OCI-LY7 (cell line): ENCODE measurements at regions not wholly inside any gene's neighbourhood (a gene's known extent, or its start where the extent isn't known, plus 50 kb on each side); places are given as distances from the start of the nearest gene placed in this dataset.

Experiments used
- BruUV-seq: library from RNA; stranded (reverse); fragments of 400-500 nt; replicated peaks from 2 replicates; lab custom pipeline; 2021; lab: Mats Ljungman, UMichigan
- CTCF ChIA-PET: fragments of 300-600 bp; sonication (Branson Sonifier 250); formaldehyde crosslinking; loops from one replicate; lab custom pipeline; 2022; ENCODE audit warnings: antibody characterized with exemption; ENCODE audit not compliant: unreplicated experiment; lab: Charles Lee
- POLR2A ChIA-PET: fragments of 300-600 bp; sonication (Branson Sonifier 250); formaldehyde crosslinking; loops from one replicate; lab custom pipeline; 2022; ENCODE audit warnings: antibody characterized with exemption; lab: Charles Lee
- DNase-seq: peaks from one replicate; pipeline ENCODE4 v3.0.0-alpha.2; 2015; ENCODE audit warnings: low spot score
- H2AFZ ChIP-seq: fragments of 200-600 bp; sonication (generic), shearing (Covaris generic); 2 replicates; pipeline ENCODE4 v1.6.1; 2014; ENCODE audit warnings: mild to moderate bottlenecking, antibody characterized with exemption, low read length, moderate library complexity
- H3K27ac ChIP-seq: fragments of 200-600 bp; sonication (generic); 2 replicates; pipeline ENCODE4 v1.5.1; 2014; ENCODE audit warnings: mixed run types, low read depth, mild to moderate bottlenecking, moderate library complexity, low read length, inconsistent platforms; ENCODE audit not compliant: poor library complexity, severe bottlenecking
- H3K36me3 ChIP-seq: fragments of 200-600 bp; sonication (generic); 2 replicates; pipeline ENCODE4 v1.6.1; 2014; ENCODE audit warnings: mild to moderate bottlenecking, antibody characterized with exemption, low read length, moderate library complexity, mixed read lengths; ENCODE audit not compliant: insufficient read depth
- H3K4me1 ChIP-seq: fragments of 200-600 bp; sonication (generic); 2 replicates; pipeline ENCODE4 v1.5.1; 2014; ENCODE audit warnings: mild to moderate bottlenecking, low read length; ENCODE audit not compliant: insufficient read depth, poor library complexity, severe bottlenecking
- H3K4me2 ChIP-seq: fragments of 200-600 bp; sonication (generic); 2 replicates; pipeline ENCODE4 v1.6.1; 2014; ENCODE audit warnings: mild to moderate bottlenecking, low read length
- H3K4me3 ChIP-seq: fragments of 200-600 bp; sonication (generic); 2 replicates; pipeline ENCODE4 v1.5.1; 2014; ENCODE audit warnings: mild to moderate bottlenecking, low read depth, low read length; ENCODE audit not compliant: poor library complexity, severe bottlenecking
- H3K79me2 ChIP-seq: fragments of 200-600 bp; sonication (generic); 2 replicates; pipeline ENCODE4 v1.6.1; 2016; ENCODE audit warnings: low read depth, mild to moderate bottlenecking, low read length, moderate library complexity, mixed read lengths; ENCODE audit not compliant: insufficient read depth
- H3K9me2 ChIP-seq: fragments of 200-600 bp; sonication (generic); 2 replicates; pipeline ENCODE4 v1.6.1; 2016; ENCODE audit warnings: mild to moderate bottlenecking, low read length, mixed read lengths; ENCODE audit not compliant: insufficient read depth
- H3K9me3 ChIP-seq: fragments of 200-600 bp; sonication (generic); 2 replicates; pipeline ENCODE4 v1.6.1; 2014; ENCODE audit warnings: mild to moderate bottlenecking, mixed run types, low read length, mixed read lengths
- H4K20me1 ChIP-seq: fragments of 200-600 bp; sonication (generic); 2 replicates; pipeline ENCODE4 v1.6.1; 2014; ENCODE audit warnings: mild to moderate bottlenecking, antibody characterized with exemption, low read length, moderate library complexity, mixed read lengths; ENCODE audit not compliant: insufficient read depth
- EZH2phosphoT487 ChIP-seq: fragments of 200-600 bp; sonication (generic); IDR thresholded peaks from 2 replicates; pipeline ENCODE4 v1.6.1; 2018; ENCODE audit warnings: low read depth, borderline replicate concordance, mild to moderate bottlenecking, mixed run types, antibody characterized with exemption, low read length, moderate library complexity, mixed read lengths
- intact Hi-C: fragments of 100-400 bp; cut with micrococcal nuclease; formaldehyde crosslinking; loops from one replicate; pipeline ENCODE4 v1.10.0; 2022; ENCODE audit not compliant: unreplicated experiment
- TF ChIP-seq, protein P1 (sequence below): fragments of 200-600 bp; sonication (generic); conservative IDR thresholded peaks from 2 replicates; pipeline ENCODE4 v1.5.1; 2014; ENCODE audit warnings: mild to moderate bottlenecking, antibody characterized with exemption, low read length, moderate library complexity, mixed read lengths

DNA sequence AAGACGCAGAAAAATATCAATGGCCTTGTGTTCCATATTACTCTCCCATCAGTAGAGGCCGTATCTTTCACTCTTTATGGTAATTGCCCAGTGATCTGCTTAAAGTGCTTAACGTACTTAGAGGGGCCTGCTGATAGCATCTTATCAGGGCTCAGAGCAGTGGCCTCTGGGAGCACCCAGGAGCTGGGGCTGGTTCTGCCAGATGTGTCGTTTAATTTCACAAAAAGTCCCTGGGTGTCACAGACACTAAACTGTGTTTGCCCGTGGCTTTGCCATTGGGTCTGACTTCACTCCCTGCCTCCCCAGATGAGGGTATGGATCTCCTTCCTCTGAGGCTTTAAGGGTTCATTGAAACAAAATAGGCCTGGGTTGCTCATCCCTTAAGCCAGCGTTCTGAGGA lies 435.3 kb downstream of the GATA3 start:
- no peak for DNase-seq
- H4K20me1 ChIP-seq, result no peaks in the 10 kb centered on the region
- no TSS peak for BruUV-seq
- no peak for TF ChIP-seq EZH2phosphoT487
- TF ChIP-seq, protein P1, sequence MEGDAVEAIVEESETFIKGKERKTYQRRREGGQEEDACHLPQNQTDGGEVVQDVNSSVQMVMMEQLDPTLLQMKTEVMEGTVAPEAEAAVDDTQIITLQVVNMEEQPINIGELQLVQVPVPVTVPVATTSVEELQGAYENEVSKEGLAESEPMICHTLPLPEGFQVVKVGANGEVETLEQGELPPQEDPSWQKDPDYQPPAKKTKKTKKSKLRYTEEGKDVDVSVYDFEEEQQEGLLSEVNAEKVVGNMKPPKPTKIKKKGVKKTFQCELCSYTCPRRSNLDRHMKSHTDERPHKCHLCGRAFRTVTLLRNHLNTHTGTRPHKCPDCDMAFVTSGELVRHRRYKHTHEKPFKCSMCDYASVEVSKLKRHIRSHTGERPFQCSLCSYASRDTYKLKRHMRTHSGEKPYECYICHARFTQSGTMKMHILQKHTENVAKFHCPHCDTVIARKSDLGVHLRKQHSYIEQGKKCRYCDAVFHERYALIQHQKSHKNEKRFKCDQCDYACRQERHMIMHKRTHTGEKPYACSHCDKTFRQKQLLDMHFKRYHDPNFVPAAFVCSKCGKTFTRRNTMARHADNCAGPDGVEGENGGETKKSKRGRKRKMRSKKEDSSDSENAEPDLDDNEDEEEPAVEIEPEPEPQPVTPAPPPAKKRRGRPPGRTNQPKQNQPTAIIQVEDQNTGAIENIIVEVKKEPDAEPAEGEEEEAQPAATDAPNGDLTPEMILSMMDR, result no peak
- H3K27ac ChIP-seq, result no peak overlapping the region
- no peaks in the 10 kb centered on the region for H3K79me2 ChIP-seq
- H3K4me3 ChIP-seq, result no peak overlapping the region
- POLR2A ChIA-PET, result no interaction called here
- H3K4me1 ChIP-seq, result no peaks in the 10 kb centered on the region
- intact Hi-C loops, result no loop called here
- no peaks in the 10 kb centered on the region for H3K9me3 ChIP-seq
- no peak overlapping the region for H3K4me2 ChIP-seq
- H2AFZ ChIP-seq, result no peak overlapping the region
- H3K36me3 ChIP-seq, result no peaks in the 10 kb centered on the region
- CTCF ChIA-PET, result no interaction called here
- H3K9me2 ChIP-seq, result no peaks in the 10 kb centered on the region

DNA sequence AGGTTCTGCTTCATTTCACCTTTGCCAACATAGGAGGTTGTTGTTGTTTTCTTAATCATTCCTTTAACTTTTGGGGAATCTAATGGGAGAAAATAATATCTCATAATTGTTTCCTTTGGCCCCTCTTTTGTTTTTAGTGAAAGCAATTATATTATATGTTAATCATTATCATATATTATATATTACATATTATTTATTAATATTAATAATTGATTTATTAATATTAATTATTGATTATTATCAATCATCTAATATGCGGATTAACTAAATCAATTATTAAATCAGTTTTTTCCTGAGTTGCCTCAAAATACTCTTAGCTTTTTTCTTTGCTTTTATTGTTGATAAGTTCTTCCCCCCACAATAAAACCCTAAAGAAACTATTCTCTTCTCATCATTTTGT lies 443.8 kb downstream of the GATA3 start:
- H3K79me2 ChIP-seq, result no peaks in the 10 kb centered on the region
- H3K27ac ChIP-seq, result no peak overlapping the region
- H3K4me2 ChIP-seq, result no peak overlapping the region
- H3K9me3 ChIP-seq, result no peaks in the 10 kb centered on the region
- ChIA-PET POLR2A (no interaction called here), CTCF (no interaction called here)
- intact Hi-C loops, result no loop called here
- no peak for DNase-seq
- BruUV-seq, result no TSS peak
- H3K9me2 ChIP-seq, result no peaks in the 10 kb centered on the region
- no peaks in the 10 kb centered on the region for H3K36me3 ChIP-seq
- no peak overlapping the region for H3K4me3 ChIP-seq
- TF ChIP-seq, protein P1, result no peak
- no peak for TF ChIP-seq EZH2phosphoT487
- H2AFZ ChIP-seq, result no peak overlapping the region
- no peaks in the 10 kb centered on the region for H4K20me1 ChIP-seq
- H3K4me1 ChIP-seq, result no peaks in the 10 kb centered on the region

DNA sequence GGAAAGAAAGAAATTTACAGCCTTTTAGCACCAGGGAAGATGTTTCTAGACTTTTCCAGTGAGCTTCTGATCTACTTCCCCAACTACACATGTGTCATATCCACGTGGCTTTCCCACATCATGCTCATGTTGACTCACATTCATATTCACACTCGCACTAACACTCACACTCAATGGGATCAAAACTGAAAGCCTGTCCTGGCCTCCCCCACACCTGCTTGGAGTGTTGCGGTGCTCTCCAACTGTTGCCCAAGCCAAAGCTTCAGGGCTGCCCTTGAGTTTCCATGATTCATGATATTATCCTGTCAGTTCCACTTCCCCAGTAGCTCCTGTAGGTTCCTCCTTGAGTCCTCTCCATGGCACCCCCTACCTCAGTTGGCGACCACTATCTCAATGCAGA lies 444.4 kb downstream of the GATA3 start:
- no peaks in the 10 kb centered on the region for H3K79me2 ChIP-seq
- no peak for TF ChIP-seq EZH2phosphoT487
- TF ChIP-seq, protein P1, result no peak
- no peak overlapping the region for H2AFZ ChIP-seq
- H3K27ac ChIP-seq, result no peak overlapping the region
- no peaks in the 10 kb centered on the region for H3K9me3 ChIP-seq
- H3K36me3 ChIP-seq, result no peaks in the 10 kb centered on the region
- H3K4me3 ChIP-seq, result no peak overlapping the region
- DNase-seq, result no peak
- ChIA-PET POLR2A (no interaction called here), CTCF (no interaction called here)
- no peak overlapping the region for H3K4me2 ChIP-seq
- H4K20me1 ChIP-seq, result no peaks in the 10 kb centered on the region
- no peaks in the 10 kb centered on the region for H3K9me2 ChIP-seq
- intact Hi-C loops, result no loop called here
- H3K4me1 ChIP-seq, result no peaks in the 10 kb centered on the region
- BruUV-seq, result no TSS peak
